PC-3 (cell line): ENCODE measurements at regions not wholly inside any gene's neighbourhood (a gene's known extent, or its start where the extent isn't known, plus 50 kb on each side); places are given as distances from the start of the nearest gene placed in this dataset.

ENCODE experiments used
- CTCF ChIP-seq: fragments of 300-600 bp; sonication (generic); conservative IDR thresholded peaks from 2 replicates; pipeline ENCODE4 v1.5.1; 2017; ENCODE audit warnings: antibody characterized with exemption, low read depth, mild to moderate bottlenecking, low read length
- EZH2phosphoT487 ChIP-seq: fragments of 300-600 bp; sonication (generic); IDR thresholded peaks from 2 replicates; pipeline ENCODE4 v1.6.1; 2018; ENCODE audit warnings: mild to moderate bottlenecking, antibody characterized with exemption, low read length, borderline replicate concordance

GRCh38 chr18:1002653-1003178, 98.0 kb downstream of the ADCYAP1 start:
- TF ChIP-seq CTCF (no peak), EZH2phosphoT487 (no peak)
